Keratinocyte (primary cell): ENCODE measurements at regions not wholly inside any gene's neighbourhood (a gene's known extent, or its start where the extent isn't known, plus 50 kb on each side); places are given as distances from the start of the nearest gene placed in this dataset.

Experiments used
- EZH2 ChIP-seq: IDR thresholded peaks from one replicate; pipeline ENCODE4 v1.6.1; 2012; ENCODE audit warnings: inconsistent platforms, mild to moderate bottlenecking, low read length, moderate library complexity
- TF ChIP-seq, protein P1 (sequence below), 3 experiments: IDR thresholded peaks in 1 of 3; conservative IDR thresholded peaks in 1 of 3; optimal IDR thresholded peaks in 1 of 3; 2 replicates in 2 of 3; 3 replicates in 1 of 3; pipeline versions ENCODE3 to v1.5.1; 2011; ENCODE audit warnings: low read length in 3 of 3, mild to moderate bottlenecking in 3 of 3, moderate library complexity in 2 of 3, control low read depth in 1 of 3, inconsistent platforms in 1 of 3; ENCODE audit not compliant: insufficient read depth in 2 of 3; ENCODE audit errors: extremely low read depth in 1 of 3

DNA sequence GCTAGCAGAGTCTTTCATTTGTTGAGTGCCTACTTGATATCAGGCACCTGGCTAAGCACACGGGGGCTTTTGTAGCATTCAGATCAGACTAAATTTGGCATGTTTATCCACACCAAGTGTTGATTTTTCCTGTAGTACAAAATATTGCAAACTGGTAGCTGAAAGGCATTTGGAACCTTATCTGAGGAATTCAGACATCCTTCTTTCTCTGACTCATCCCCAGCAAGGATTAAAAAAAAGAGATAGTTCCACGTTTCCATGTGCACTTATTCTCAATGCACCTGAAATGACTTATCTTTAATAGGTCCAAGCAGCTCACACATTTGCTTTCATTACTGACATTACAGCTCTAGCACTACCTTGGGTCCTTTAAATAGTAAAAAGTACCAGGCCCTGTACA lies 786.0 kb upstream of the GRM7 start:
- TF ChIP-seq, protein P1, sequence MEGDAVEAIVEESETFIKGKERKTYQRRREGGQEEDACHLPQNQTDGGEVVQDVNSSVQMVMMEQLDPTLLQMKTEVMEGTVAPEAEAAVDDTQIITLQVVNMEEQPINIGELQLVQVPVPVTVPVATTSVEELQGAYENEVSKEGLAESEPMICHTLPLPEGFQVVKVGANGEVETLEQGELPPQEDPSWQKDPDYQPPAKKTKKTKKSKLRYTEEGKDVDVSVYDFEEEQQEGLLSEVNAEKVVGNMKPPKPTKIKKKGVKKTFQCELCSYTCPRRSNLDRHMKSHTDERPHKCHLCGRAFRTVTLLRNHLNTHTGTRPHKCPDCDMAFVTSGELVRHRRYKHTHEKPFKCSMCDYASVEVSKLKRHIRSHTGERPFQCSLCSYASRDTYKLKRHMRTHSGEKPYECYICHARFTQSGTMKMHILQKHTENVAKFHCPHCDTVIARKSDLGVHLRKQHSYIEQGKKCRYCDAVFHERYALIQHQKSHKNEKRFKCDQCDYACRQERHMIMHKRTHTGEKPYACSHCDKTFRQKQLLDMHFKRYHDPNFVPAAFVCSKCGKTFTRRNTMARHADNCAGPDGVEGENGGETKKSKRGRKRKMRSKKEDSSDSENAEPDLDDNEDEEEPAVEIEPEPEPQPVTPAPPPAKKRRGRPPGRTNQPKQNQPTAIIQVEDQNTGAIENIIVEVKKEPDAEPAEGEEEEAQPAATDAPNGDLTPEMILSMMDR (optimal IDR thresholded peaks at IDR 0.05 in 1 of 3, IDR thresholded peaks at IDR 0.05 in 1 of 3, conservative IDR thresholded peaks at IDR 0.05 in 1 of 3; ENCODE audit: extremely low read depth in 1 of 3, insufficient read depth in 2 of 3, low read length in 3 of 3), result no peak
- TF ChIP-seq EZH2, result no peak
